Panc1 (cell line): ENCODE measurements at regions not wholly inside any gene's neighbourhood (a gene's known extent, or its start where the extent isn't known, plus 50 kb on each side); places are given as distances from the start of the nearest gene placed in this dataset.
"Not testable (repeated sequence)": the region's sequence is repeated elsewhere in the genome, so short reads cannot be mapped to it uniquely, and the experiment has no call there.

ENCODE experiments used
- ATAC-seq: fragments of 200-7000 bp; cut with Tn5 transposase; 2 replicates; pipeline ENCODE4 v1.9.1; 2020; ENCODE audit warnings: mild to moderate bottlenecking, moderate library complexity
- BruUV-seq: library from RNA; stranded (reverse); fragments of 400-500 nt; replicated peaks from 2 replicates; lab custom pipeline; 2021; lab: Mats Ljungman, UMichigan
- CTCF ChIA-PET: fragments of 300-600 bp; sonication (Branson Sonifier 250); formaldehyde crosslinking; loops from one replicate; lab custom pipeline; 2022; ENCODE audit warnings: antibody characterized with exemption; lab: Charles Lee
- POLR2A ChIA-PET: fragments of 300-600 bp; sonication (Branson Sonifier 250); formaldehyde crosslinking; loops from one replicate; lab custom pipeline; 2022; ENCODE audit warnings: antibody characterized with exemption; lab: Charles Lee
- DNase-seq: peaks from one replicate; pipeline ENCODE4 v3.0.0-alpha.2; 2010; ENCODE audit warnings: low read depth, low spot score
- H3K27ac ChIP-seq: 2 replicates; pipeline ENCODE4 v1.5.1; 2011; ENCODE audit warnings: mild to moderate bottlenecking, low read length, inconsistent platforms
- H3K27me3 ChIP-seq: fragments of 200-500 bp; sonication (Bioruptor generic); 2 replicates; pipeline ENCODE4 v1.6.0; 2014; ENCODE audit warnings: low read length, inconsistent platforms; ENCODE audit not compliant: control insufficient read depth, insufficient read depth
- H3K36me3 ChIP-seq: fragments of 200-500 bp; sonication (Bioruptor generic); 2 replicates; pipeline ENCODE4 v1.5.1; 2014; ENCODE audit warnings: inconsistent platforms, mild to moderate bottlenecking, low read length, moderate library complexity; ENCODE audit not compliant: control insufficient read depth, insufficient read depth
- H3K4me1 ChIP-seq: 2 replicates; pipeline ENCODE4 v1.5.1; 2011; ENCODE audit warnings: inconsistent platforms, mild to moderate bottlenecking, low read length, moderate library complexity; ENCODE audit not compliant: control insufficient read depth, insufficient read depth
- H3K4me3 ChIP-seq, 2 experiments: 2 replicates each; pipeline ENCODE4 v1.5.1; 2011 to 2012; ENCODE audit warnings: low read depth in 2 of 2, low read length in 2 of 2, mild to moderate bottlenecking in 2 of 2, inconsistent platforms in 1 of 2, moderate library complexity in 1 of 2
- H3K9me3 ChIP-seq: fragments of 200-500 bp; sonication (Bioruptor generic); 2 replicates; pipeline ENCODE4 v1.5.1; 2014; ENCODE audit warnings: low read depth, mild to moderate bottlenecking, inconsistent platforms, low read length, moderate library complexity; ENCODE audit not compliant: control insufficient read depth, insufficient read depth
- SIN3A ChIP-seq: IDR thresholded peaks from 2 replicates; pipeline ENCODE4 v1.6.1; 2012; ENCODE audit warnings: low read depth, mild to moderate bottlenecking, low read length, moderate library complexity, borderline replicate concordance; ENCODE audit not compliant: insufficient read depth
- in situ Hi-C: cut with HindIII; loops from 2 replicates; pipeline ENCODE4 v1.10.0; 2016; ENCODE audit warnings: low sequenced_read_pairs, low pct_unique_long_range_greater_than_20kb
- intact Hi-C: fragments of 100-400 bp; cut with micrococcal nuclease; formaldehyde crosslinking; loops from one replicate; pipeline ENCODE4 v1.10.0; 2022; ENCODE audit not compliant: unreplicated experiment

- BruUV-seq, in situ Hi-C loops, H3K36me3 ChIP-seq, DNase-seq, CTCF ChIA-PET, POLR2A ChIA-PET, intact Hi-C loops, H3K4me1 ChIP-seq, H3K27me3 ChIP-seq, H3K9me3 ChIP-seq: not testable (repeated sequence)
- peak; percentile 27; the same call in 1 of the 2 replicates for TF ChIP-seq SIN3A
- Histone ChIP-seq H3K27ac (peak overlapping the region; percentile 86), H3K4me3 (peak overlapping the region; percentile 68 to 70)
- ATAC-seq, result peak; percentile 82
Observed at GRCh38 chr17:30708241-30709078, 116.0 kb downstream of the CRLF3 start.

GRCh38 chr17:30707724-30708240, 116.7 kb downstream of the CRLF3 start:
- peak; percentile 33; the same call in 1 of the 2 replicates for ATAC-seq
- H3K27ac ChIP-seq, result peak overlapping the region; percentile 86
- POLR2A ChIA-PET, result not testable (repeated sequence)

GRCh38 chr17:30706461-30707335, 117.8 kb downstream of the CRLF3 start:
- H3K9me3 ChIP-seq, H3K36me3 ChIP-seq, ATAC-seq, intact Hi-C loops, CTCF ChIA-PET, H3K27ac ChIP-seq, in situ Hi-C loops, POLR2A ChIA-PET, DNase-seq, H3K4me3 ChIP-seq, H3K4me1 ChIP-seq, BruUV-seq, H3K27me3 ChIP-seq: not testable (repeated sequence)

More at GRCh38 chr17:30707724-30708240, 116.7 kb downstream of the CRLF3 start:
- CTCF ChIA-PET, H3K27me3 ChIP-seq, H3K4me1 ChIP-seq, intact Hi-C loops, in situ Hi-C loops, H3K9me3 ChIP-seq, DNase-seq, H3K36me3 ChIP-seq: not testable (repeated sequence)
- TSS peak; percentile 91 for BruUV-seq
- peak overlapping the region; percentile 68 to 70 for H3K4me3 ChIP-seq

- DNase-seq, ATAC-seq, H3K9me3 ChIP-seq, H3K4me3 ChIP-seq, in situ Hi-C loops, intact Hi-C loops, H3K36me3 ChIP-seq, H3K27ac ChIP-seq, BruUV-seq, H3K4me1 ChIP-seq, H3K27me3 ChIP-seq, POLR2A ChIA-PET, CTCF ChIA-PET: not testable (repeated sequence)
Observed at GRCh38 chr17:30706004-30706403, 118.5 kb downstream of the CRLF3 start.
